GM12892 (cell line): ENCODE measurements at regions not wholly inside any gene's neighbourhood (a gene's known extent, or its start where the extent isn't known, plus 50 kb on each side); places are given as distances from the start of the nearest gene placed in this dataset.
"Not testable (repeated sequence)": the region's sequence is repeated elsewhere in the genome, so short reads cannot be mapped to it uniquely, and the experiment has no call there.

ENCODE experiments used
- DNase-seq: peaks from one replicate; pipeline ENCODE4 v3.0.0; 2011; ENCODE audit not compliant: insufficient read length
- FAIRE-seq: peaks from 2 replicates; lab custom pipeline; 2011; peaks lifted over from hg19 to GRCh38; lab: Jason Lieb, UNC
- POLR2A ChIP-seq: IDR thresholded peaks from 2 replicates; pipeline ENCODE4 v1.6.1; 2011; ENCODE audit warnings: low read depth, low read length, control low read depth
- POLR2AphosphoS5 ChIP-seq: IDR thresholded peaks from 2 replicates; pipeline ENCODE4 v1.6.1; 2011; ENCODE audit warnings: low read depth, low read length, control low read depth
- TAF1 ChIP-seq: IDR thresholded peaks from 2 replicates; pipeline ENCODE4 v1.6.1; 2011; ENCODE audit warnings: low read depth, mild to moderate bottlenecking, control low read depth, low read length, borderline replicate concordance

- DNase-seq, result no peak
These were observed 98.6 kb upstream of the FANCL start for GRCh38 chr2:58339548-58340243.

GRCh38 chr2:58336416-58336815 lies 95.3 kb upstream of the FANCL start:
- no peak for DNase-seq
- TF ChIP-seq POLR2A, result no peak
- TF ChIP-seq TAF1, result no peak
- TF ChIP-seq POLR2AphosphoS5, result no peak
- no peak for FAIRE-seq

More at GRCh38 chr2:58339548-58340243, 98.6 kb upstream of the FANCL start:
- no peak for FAIRE-seq
- TF ChIP-seq POLR2A, result no peak
- no peak for TF ChIP-seq TAF1
- TF ChIP-seq POLR2AphosphoS5, result no peak

- FAIRE-seq, result no peak
These were observed 93.3 kb upstream of the FANCL start for GRCh38 chr2:58334414-58334813.

GRCh38 chr2:58325296-58325895 lies 84.3 kb upstream of the FANCL start:
- FAIRE-seq, DNase-seq: not testable (repeated sequence)

More at GRCh38 chr2:58334414-58334813, 93.3 kb upstream of the FANCL start:
- DNase-seq, result no peak
- no peak for TF ChIP-seq TAF1
- no peak for TF ChIP-seq POLR2A
- no peak for TF ChIP-seq POLR2AphosphoS5

- no peak for TF ChIP-seq TAF1
- TF ChIP-seq POLR2A, result no peak
- no peak for TF ChIP-seq POLR2AphosphoS5
- DNase-seq (no peak), FAIRE-seq (no peak)
These were observed 78.4 kb upstream of the FANCL start for GRCh38 chr2:58319481-58319880.

- not testable (repeated sequence) for FAIRE-seq, DNase-seq
These were observed 77.8 kb upstream of the FANCL start for GRCh38 chr2:58318949-58319348.

- FAIRE-seq (no peak), DNase-seq (no peak)
- TF ChIP-seq TAF1, result no peak
- no peak for TF ChIP-seq POLR2AphosphoS5
- TF ChIP-seq POLR2A, result no peak
These were observed 72.8 kb upstream of the FANCL start for GRCh38 chr2:58313926-58314325.

GRCh38 chr2:58308435-58308834 lies 67.3 kb upstream of the FANCL start:
- no peak for FAIRE-seq
- TF ChIP-seq TAF1, result no peak
- no peak for TF ChIP-seq POLR2A
- no peak for TF ChIP-seq POLR2AphosphoS5
- DNase-seq, result no peak

- FAIRE-seq (no peak), DNase-seq (no peak)
- TF ChIP-seq POLR2A, result no peak
- no peak for TF ChIP-seq POLR2AphosphoS5
- TF ChIP-seq TAF1, result no peak
These were observed 63.7 kb upstream of the FANCL start for GRCh38 chr2:58304843-58305242.

GRCh38 chr2:58299123-58299522 lies 58.0 kb upstream of the FANCL start:
- no peak for DNase-seq
- no peak for FAIRE-seq
- TF ChIP-seq TAF1, result no peak
- no peak for TF ChIP-seq POLR2AphosphoS5
- no peak for TF ChIP-seq POLR2A

- TF ChIP-seq POLR2AphosphoS5 (no peak), POLR2A (no peak), TAF1 (no peak)
- DNase-seq (no peak), FAIRE-seq (no peak)
These were observed 51.9 kb upstream of the FANCL start for GRCh38 chr2:58293056-58293455.

GRCh38 chr2:58291726-58292438 lies 50.8 kb upstream of the FANCL start:
- FAIRE-seq (no peak), DNase-seq (no peak)
- TF ChIP-seq POLR2AphosphoS5 (no peak), TAF1 (no peak), POLR2A (no peak)
